Fibroblast of pulmonary artery (primary cell): ENCODE measurements at regions not wholly inside any gene's neighbourhood (a gene's known extent, or its start where the extent isn't known, plus 50 kb on each side); places are given as distances from the start of the nearest gene placed in this dataset.

Source experiments
- DNase-seq: peaks from one replicate; pipeline ENCODE4 v3.0.0-alpha.2; 2010; ENCODE audit warnings: low read depth
- H3K4me3 ChIP-seq: replicated peaks from 2 replicates; pipeline ENCODE4 v1.5.1; 2011; ENCODE audit warnings: low read depth, mild to moderate bottlenecking, control low read depth, low read length, moderate library complexity
- TF ChIP-seq, protein P1 (sequence below): IDR thresholded peaks from 2 replicates; pipeline ENCODE4 v1.5.1; 2011; ENCODE audit warnings: mild to moderate bottlenecking, control low read depth, low read length, inconsistent platforms; ENCODE audit errors: missing control alignments

DNA sequence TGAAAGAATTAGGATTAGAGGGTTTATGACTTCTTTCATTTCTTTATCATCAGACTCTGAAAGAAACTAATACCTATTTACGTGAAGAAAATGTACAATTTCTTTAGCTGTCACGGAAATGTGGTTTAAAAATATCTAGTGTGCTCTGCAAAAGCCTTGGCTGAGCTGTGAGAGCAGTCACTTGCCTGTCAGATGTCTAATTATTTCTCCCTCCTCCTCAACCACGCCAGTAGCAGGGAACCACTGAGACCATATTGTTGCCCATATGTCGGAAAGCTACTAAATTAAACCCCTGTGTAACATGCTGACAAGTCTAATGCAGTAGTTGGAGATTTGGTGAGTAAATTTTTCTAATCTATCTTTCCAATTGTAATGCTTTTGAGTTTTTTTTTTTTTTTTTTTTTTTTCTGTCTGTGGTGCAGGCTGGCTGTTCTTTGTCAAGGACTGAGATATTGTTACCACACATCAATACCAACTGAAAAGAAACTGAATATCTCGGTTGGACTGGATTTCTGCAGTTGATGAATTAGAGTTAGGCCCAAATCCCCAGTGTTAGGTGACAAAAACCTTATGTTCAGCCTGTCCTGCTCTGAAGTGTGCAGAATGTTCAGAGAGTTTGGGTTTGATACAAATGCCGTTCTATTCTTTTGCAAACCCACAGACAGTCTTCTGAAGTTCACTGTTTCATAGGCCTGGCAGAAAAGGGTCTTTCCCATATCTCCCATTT lies 302.9 kb upstream of the SYNCRIP start:
- no peak for DNase-seq
- TF ChIP-seq, protein P1, sequence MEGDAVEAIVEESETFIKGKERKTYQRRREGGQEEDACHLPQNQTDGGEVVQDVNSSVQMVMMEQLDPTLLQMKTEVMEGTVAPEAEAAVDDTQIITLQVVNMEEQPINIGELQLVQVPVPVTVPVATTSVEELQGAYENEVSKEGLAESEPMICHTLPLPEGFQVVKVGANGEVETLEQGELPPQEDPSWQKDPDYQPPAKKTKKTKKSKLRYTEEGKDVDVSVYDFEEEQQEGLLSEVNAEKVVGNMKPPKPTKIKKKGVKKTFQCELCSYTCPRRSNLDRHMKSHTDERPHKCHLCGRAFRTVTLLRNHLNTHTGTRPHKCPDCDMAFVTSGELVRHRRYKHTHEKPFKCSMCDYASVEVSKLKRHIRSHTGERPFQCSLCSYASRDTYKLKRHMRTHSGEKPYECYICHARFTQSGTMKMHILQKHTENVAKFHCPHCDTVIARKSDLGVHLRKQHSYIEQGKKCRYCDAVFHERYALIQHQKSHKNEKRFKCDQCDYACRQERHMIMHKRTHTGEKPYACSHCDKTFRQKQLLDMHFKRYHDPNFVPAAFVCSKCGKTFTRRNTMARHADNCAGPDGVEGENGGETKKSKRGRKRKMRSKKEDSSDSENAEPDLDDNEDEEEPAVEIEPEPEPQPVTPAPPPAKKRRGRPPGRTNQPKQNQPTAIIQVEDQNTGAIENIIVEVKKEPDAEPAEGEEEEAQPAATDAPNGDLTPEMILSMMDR, result no peak
- no peak overlapping the region for H3K4me3 ChIP-seq

DNA sequence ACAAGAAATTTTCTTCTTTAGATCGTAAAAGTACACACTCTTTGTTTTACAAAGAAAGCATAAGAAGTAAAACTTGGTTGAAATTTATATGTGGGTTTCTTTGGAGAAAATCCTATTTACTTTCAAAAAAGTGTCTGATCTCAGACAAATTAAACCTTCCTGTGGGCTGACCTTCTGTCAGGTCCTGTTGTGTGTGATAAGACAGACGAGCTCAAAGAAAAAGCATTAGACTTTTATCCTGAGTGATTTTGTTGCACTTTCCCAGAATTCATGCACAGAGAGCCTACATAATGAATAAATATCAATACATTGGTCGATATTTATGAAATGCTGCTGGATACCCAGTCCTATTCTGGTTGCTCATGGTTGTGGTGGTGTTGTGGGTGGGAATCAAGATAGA lies 302.1 kb upstream of the SYNCRIP start:
- TF ChIP-seq, protein P1, result no peak
- DNase-seq, result no peak
- H3K4me3 ChIP-seq, result no peak overlapping the region

DNA sequence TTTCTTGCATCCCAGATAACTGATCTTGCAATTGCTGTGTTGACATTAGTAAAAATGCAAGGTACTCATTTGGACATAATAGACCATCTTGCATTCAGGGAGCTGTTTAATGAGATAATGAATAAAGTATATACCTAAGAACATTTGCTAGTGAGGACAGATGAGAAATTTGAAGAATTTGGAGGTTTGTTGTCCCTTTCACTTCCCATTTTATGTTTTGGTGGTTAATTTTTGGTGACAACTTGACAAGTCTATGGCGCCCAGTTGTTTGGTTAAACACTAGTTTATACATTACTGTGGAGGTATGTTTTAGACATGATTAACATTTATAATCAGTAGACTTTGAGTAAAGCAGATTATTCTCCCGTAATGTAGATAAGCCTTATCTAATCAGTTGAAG lies 300.2 kb upstream of the SYNCRIP start:
- no peak overlapping the region for H3K4me3 ChIP-seq
- no peak for DNase-seq
- TF ChIP-seq, protein P1, result no peak

DNA sequence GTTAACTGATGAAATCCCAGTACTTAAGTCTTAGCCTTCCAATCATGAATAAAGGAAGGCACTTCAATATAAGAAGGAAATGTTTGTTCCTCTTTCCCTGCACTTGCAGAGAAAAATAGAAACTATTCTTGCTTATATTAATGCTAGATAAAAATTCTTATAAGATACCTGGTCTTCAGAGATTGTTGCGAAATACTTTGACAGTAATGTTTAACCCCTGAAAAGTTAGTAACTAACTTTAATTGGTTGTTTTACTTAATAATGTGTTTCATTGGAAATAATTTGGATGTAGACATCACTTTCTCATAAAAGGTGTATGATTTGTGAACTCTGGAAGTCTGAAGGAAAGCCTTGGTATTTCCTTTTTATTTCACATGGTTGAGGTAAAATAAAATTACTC lies 294.2 kb upstream of the SYNCRIP start:
- TF ChIP-seq, protein P1, result no peak
- no peak for DNase-seq
- no peak overlapping the region for H3K4me3 ChIP-seq

DNA sequence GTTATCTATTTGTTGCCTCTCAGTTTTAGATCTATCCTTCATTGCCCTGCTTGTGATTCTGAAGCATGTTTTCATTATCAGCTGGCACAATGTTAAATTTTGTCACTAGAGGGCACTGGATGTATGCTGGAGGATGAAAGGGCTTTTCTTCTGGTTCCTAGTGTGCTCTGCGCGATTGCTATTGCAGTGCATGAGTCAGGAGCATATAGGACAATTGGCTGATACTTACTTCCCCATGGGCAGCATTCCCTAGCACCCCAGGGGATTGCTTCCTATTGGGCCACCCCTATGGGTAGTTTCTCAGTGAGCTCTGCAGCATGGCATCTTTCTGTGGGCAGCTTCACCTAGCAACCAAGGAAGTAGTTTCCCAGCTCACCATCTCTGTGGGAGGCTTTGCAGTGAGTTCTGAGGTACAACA lies 280.3 kb upstream of the SYNCRIP start:
- DNase-seq, result peak; percentile 60
- TF ChIP-seq, protein P1, result peak; percentile 63
- no peak overlapping the region for H3K4me3 ChIP-seq

DNA sequence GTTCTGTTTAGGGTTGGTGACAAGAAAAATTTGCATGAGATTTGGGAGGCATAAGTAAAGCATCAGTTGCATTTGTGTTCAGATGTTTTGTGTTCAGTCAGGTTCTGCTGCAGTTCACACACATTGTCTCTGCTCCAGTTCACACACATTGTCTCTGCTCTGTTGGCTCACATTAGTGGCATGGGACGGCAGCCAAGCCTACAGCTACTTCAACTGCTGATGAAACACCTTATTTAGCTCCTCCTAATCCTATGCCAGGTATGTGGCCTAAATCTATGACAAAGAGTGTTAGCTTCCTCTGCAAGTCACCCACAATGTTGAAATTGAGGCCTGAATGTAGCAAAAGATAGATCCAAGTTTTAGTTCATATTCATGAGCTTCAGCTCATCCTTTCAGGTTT lies 278.1 kb upstream of the SYNCRIP start:
- TF ChIP-seq, protein P1, result no peak
- no peak overlapping the region for H3K4me3 ChIP-seq
- DNase-seq, result no peak

DNA sequence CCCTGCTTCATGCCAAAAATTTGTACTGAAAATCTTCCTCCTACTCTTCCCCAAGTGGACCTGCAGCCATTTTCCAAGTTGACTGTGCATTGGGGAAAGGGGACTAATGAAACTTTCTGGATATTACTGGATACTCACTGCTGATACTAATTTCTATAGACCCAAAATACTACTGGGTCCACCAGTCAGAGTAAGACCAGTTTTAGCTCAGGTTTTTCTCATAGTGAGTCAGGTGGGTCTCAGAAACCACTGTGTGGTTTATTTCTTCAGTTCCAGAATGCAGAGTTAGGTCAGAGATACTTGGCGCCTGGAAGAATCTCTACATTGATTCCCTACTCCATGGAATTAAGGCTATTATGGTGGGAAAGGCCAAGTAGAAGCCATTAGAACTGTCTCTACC lies 274.8 kb upstream of the SYNCRIP start:
- no peak overlapping the region for H3K4me3 ChIP-seq
- TF ChIP-seq, protein P1, result no peak
- DNase-seq, result no peak
